Urinary bladder (tissue), 3 donors: ENCODE measurements at regions not wholly inside any gene's neighbourhood (a gene's known extent, or its start where the extent isn't known, plus 50 kb on each side); places are given as distances from the start of the nearest gene placed in this dataset.
A peak's percentile ranks its signal among the peaks of the same experiment; 100 is the strongest.

Source experiments
- DNase-seq: peaks from one replicate; pipeline ENCODE4 v3.0.0-alpha.2; 2015; ENCODE audit errors: extremely low spot score
- H3K27ac ChIP-seq: one replicate; pipeline ENCODE4 v1.5.1; 2013; ENCODE audit warnings: low read depth, mild to moderate bottlenecking, moderate library complexity
- H3K36me3 ChIP-seq: one replicate; pipeline ENCODE4 v1.6.1; 2013; ENCODE audit warnings: mild to moderate bottlenecking, moderate library complexity; ENCODE audit not compliant: insufficient read depth
- H3K4me1 ChIP-seq: one replicate; pipeline ENCODE4 v1.6.1; 2013; ENCODE audit warnings: mild to moderate bottlenecking, moderate library complexity; ENCODE audit not compliant: insufficient read depth
- H3K4me3 ChIP-seq: one replicate; pipeline ENCODE4 v1.5.1; 2013; ENCODE audit warnings: low read depth, low read length
- WGBS: extraction: QIAGEN DNeasy Blood & Tissue Kit; methylation state at CpG from one replicate; pipeline ENCODE4 v1.1.7; 2013; 5-methylcytosine and 5-hydroxymethylcytosine counted together
- donor health status: healthy with polysubstance abuse.
- donor health status: healthy.

- Histone ChIP-seq H3K4me1 (no peaks in the 10 kb centered on the region), H3K27ac (no peak overlapping the region), H3K36me3 (no peaks in the 10 kb centered on the region), H3K4me3 (no peak overlapping the region)
- WGBS = 70% methylated on average over 2 of the region's 2 CpGs
- no peak for DNase-seq
Measured at GRCh38 chr1:112247036-112247597, 148.9 kb upstream of the CTTNBP2NL start.

GRCh38 chr1:112247961-112248360, 148.1 kb upstream of the CTTNBP2NL start:
- Histone ChIP-seq H3K27ac (no peak overlapping the region), H3K36me3 (no peaks in the 10 kb centered on the region), H3K4me3 (no peak overlapping the region), H3K4me1 (no peaks in the 10 kb centered on the region)
- DNase-seq = no peak
- 33% methylated on average over 2 of the region's 2 CpGs for WGBS

GRCh38 chr1:112250892-112251291, 145.1 kb upstream of the CTTNBP2NL start:
- Histone ChIP-seq H3K4me1 (no peaks in the 10 kb centered on the region), H3K36me3 (no peaks in the 10 kb centered on the region), H3K27ac (no peak overlapping the region), H3K4me3 (no peak overlapping the region)
- 71% methylated on average over 2 of the region's 2 CpGs for WGBS
- DNase-seq = no peak

- Histone ChIP-seq H3K36me3 (no peaks in the 10 kb centered on the region), H3K4me1 (no peaks in the 10 kb centered on the region)
- WGBS = 78% methylated on average over 6 of the region's 6 CpGs
Measured at GRCh38 chr1:112251766-112252506, 144.1 kb upstream of the CTTNBP2NL start.

GRCh38 chr1:112253366-112253765, 142.6 kb upstream of the CTTNBP2NL start:
- Histone ChIP-seq H3K36me3 (no peaks in the 10 kb centered on the region), H3K4me3 (no peak overlapping the region), H3K4me1 (no peaks in the 10 kb centered on the region), H3K27ac (no peak overlapping the region)
- 33% methylated on average over 2 of the region's 2 CpGs for WGBS
- no peak for DNase-seq

More at GRCh38 chr1:112251766-112252506, 144.1 kb upstream of the CTTNBP2NL start:
- Histone ChIP-seq H3K4me3 (no peak overlapping the region), H3K27ac (no peak overlapping the region)
- DNase-seq = no peak

GRCh38 chr1:112255080-112255479, 140.9 kb upstream of the CTTNBP2NL start:
- no peaks in the 10 kb centered on the region for H3K36me3 ChIP-seq
- H3K4me3 ChIP-seq = no peak overlapping the region
- H3K4me1 ChIP-seq = no peaks in the 10 kb centered on the region
- WGBS = 90% methylated on average over 1 of the region's 1 CpG
- no peak overlapping the region for H3K27ac ChIP-seq
- no peak for DNase-seq

- DNase-seq = no peak
- H3K4me3 ChIP-seq = no peak overlapping the region
- 44% methylated on average over 1 of the region's 1 CpG for WGBS
- no peak overlapping the region for H3K27ac ChIP-seq
- no peaks in the 10 kb centered on the region for H3K4me1 ChIP-seq
- no peaks in the 10 kb centered on the region for H3K36me3 ChIP-seq
Measured at GRCh38 chr1:112256411-112256810, 139.6 kb upstream of the CTTNBP2NL start.

- 82% methylated on average over 7 of the region's 7 CpGs for WGBS
- H3K36me3 ChIP-seq = no peaks in the 10 kb centered on the region
- DNase-seq = no peak
Measured at GRCh38 chr1:112257043-112257835, 138.8 kb upstream of the CTTNBP2NL start.

GRCh38 chr1:112260699-112261098, 135.3 kb upstream of the CTTNBP2NL start:
- no peak overlapping the region for H3K4me3 ChIP-seq
- H3K4me1 ChIP-seq = peaks cover 2% of the 10 kb centered on the region
- 96% methylated on average over 1 of the region's 1 CpG for WGBS
- H3K27ac ChIP-seq = no peak overlapping the region
- no peaks in the 10 kb centered on the region for H3K36me3 ChIP-seq
- no peak for DNase-seq

More at GRCh38 chr1:112257043-112257835, 138.8 kb upstream of the CTTNBP2NL start:
- Histone ChIP-seq H3K4me1 (no peaks in the 10 kb centered on the region), H3K27ac (no peak overlapping the region), H3K4me3 (no peak overlapping the region)

- Histone ChIP-seq H3K36me3 (no peaks in the 10 kb centered on the region), H3K27ac (no peak overlapping the region), H3K4me3 (no peak overlapping the region), H3K4me1 (peaks cover 2% of the 10 kb centered on the region)
- WGBS = 73% methylated on average over 2 of the region's 2 CpGs
- no peak for DNase-seq
Measured at GRCh38 chr1:112262316-112262715, 133.7 kb upstream of the CTTNBP2NL start.

- H3K4me1 ChIP-seq = peaks cover 2% of the 10 kb centered on the region
- 70% methylated on average over 6 of the region's 6 CpGs for WGBS
Measured at GRCh38 chr1:112263042-112263441, 133.0 kb upstream of the CTTNBP2NL start.

GRCh38 chr1:112263453-112263852, 132.6 kb upstream of the CTTNBP2NL start:
- no peak for DNase-seq
- Histone ChIP-seq H3K4me1 (peaks cover 2% of the 10 kb centered on the region), H3K36me3 (no peaks in the 10 kb centered on the region), H3K4me3 (no peak overlapping the region), H3K27ac (no peak overlapping the region)
- WGBS = 13% methylated on average over 1 of the region's 1 CpG

More at GRCh38 chr1:112263042-112263441, 133.0 kb upstream of the CTTNBP2NL start:
- Histone ChIP-seq H3K27ac (no peak overlapping the region), H3K4me3 (no peak overlapping the region), H3K36me3 (no peaks in the 10 kb centered on the region)
- DNase-seq = no peak

GRCh38 chr1:112264010-112264409, 132.0 kb upstream of the CTTNBP2NL start:
- Histone ChIP-seq H3K4me1 (peaks cover 2% of the 10 kb centered on the region), H3K27ac (no peak overlapping the region)

GRCh38 chr1:112264553-112264952, 131.5 kb upstream of the CTTNBP2NL start:
- Histone ChIP-seq H3K36me3 (no peaks in the 10 kb centered on the region), H3K4me3 (no peak overlapping the region), H3K4me1 (peaks cover 2% of the 10 kb centered on the region), H3K27ac (no peak overlapping the region)
- peak; percentile 61 for DNase-seq
- WGBS = 22% methylated on average over 2 of the region's 2 CpGs

More at GRCh38 chr1:112264010-112264409, 132.0 kb upstream of the CTTNBP2NL start:
- DNase-seq = no peak
- Histone ChIP-seq H3K36me3 (no peaks in the 10 kb centered on the region), H3K4me3 (no peak overlapping the region)
- WGBS = 64% methylated on average over 7 of the region's 7 CpGs
